GM19452 (cell line): ENCODE measurements at regions not wholly inside any gene's neighbourhood (a gene's known extent, or its start where the extent isn't known, plus 50 kb on each side); places are given as distances from the start of the nearest gene placed in this dataset.

Experiments used
- ATAC-seq: cut with Tn5 transposase; IDR thresholded peaks from one replicate; pipeline ENCODE4 v1.9.1; 2021; ENCODE audit not compliant: unreplicated experiment

GRCh38 chr14:54172114-54172513 is 215.5 kb upstream of the BMP4 start:
- ATAC-seq, result no peak

- ATAC-seq, result no peak
Observed at GRCh38 chr14:54172562-54172961, 215.9 kb upstream of the BMP4 start.

DNA sequence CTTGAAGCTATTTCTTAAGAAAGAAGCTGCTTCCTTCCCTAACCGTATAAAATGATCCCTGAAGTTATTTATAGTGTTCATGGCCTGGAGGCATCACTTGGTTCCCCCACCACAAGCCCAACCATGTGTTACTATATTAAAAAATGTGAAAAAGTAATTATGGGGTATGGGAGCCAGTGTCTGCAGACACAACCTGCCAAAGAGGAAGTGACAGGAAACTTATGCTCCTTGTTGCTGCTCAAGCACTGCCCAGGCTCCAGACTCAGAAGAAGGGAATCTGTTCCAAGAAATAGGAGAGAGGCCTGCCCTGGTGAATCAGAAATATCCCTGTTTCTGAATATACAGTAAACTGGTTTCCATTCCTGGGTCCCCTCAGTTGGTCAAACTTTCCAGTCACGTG is 217.2 kb upstream of the BMP4 start:
- no peak for ATAC-seq

DNA sequence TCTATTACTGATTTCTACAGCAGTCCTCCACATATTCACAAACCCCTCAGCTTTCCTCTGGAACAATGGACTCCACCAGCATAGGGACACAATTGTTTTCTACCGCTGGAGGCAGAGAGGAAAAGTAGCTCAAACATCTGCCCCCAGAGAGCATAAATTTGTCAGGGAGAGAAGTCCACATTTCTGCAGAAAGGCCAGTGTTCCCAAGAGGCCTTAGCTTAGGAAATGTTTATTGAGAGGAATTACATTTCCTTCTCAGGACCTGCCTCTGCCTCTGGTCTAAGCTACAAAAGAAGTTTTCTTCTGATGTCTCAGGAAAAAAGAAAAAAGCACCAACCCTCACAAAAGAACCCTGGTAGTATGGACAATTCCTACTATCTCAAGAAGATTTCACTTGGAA is 217.8 kb upstream of the BMP4 start:
- no peak for ATAC-seq

GRCh38 chr14:54175298-54175942 is 218.8 kb upstream of the BMP4 start:
- no peak for ATAC-seq

DNA sequence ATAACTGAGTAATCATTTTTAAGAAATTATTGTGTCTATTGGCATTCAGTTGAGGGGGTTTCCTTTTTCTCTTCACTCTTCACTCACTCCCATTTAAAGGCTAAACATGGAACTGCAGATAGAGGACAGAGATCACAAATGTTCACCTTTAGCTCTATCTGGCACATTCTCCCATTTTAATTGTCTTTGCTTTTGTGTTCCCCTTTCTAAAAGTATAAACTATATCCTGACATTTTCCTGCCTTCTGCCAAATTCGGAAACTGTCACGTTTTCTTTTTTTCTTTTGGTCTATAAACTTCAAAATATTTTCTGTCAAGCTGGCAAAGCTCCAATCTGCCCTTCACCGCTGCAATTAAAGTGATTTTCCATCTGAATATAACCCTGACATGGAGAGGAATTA is 219.8 kb upstream of the CDKN3 start:
- ATAC-seq, result no peak

- no peak for ATAC-seq
Observed at GRCh38 chr14:54177641-54178621, 218.9 kb upstream of the CDKN3 start.

GRCh38 chr14:54182419-54183045 is 214.3 kb upstream of the CDKN3 start:
- no peak for ATAC-seq

GRCh38 chr14:54186821-54187763 is 209.7 kb upstream of the CDKN3 start:
- no peak for ATAC-seq

DNA sequence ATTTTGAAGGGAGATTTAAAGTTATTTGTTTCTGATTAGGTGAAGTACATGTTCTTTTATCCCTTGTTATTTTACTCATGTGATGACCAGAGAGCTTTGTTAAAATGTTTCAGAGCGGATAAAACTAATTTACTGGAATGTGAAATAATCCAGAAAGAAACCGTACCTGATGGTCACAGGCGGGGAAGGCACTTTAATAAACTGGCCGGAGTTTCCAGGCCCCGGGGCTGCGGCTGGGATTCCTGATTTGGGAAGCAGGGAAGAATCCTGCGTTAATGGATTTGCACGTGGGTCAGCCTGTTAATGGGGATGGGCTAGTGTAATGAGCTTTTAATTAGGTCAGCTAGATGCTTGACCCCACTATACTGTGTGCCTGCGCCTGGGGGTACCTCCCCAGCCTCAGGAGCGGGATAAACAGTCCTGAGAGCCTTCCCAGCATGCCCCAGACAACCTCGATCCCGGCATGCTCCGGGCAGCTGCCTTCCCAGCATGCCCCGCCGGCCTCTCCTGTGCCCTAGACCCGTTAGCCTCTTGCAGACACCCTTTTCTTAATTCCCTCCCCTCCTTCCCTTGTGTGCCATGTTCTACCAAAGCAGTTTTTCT is 208.6 kb upstream of the CDKN3 start:
- ATAC-seq, result no peak

DNA sequence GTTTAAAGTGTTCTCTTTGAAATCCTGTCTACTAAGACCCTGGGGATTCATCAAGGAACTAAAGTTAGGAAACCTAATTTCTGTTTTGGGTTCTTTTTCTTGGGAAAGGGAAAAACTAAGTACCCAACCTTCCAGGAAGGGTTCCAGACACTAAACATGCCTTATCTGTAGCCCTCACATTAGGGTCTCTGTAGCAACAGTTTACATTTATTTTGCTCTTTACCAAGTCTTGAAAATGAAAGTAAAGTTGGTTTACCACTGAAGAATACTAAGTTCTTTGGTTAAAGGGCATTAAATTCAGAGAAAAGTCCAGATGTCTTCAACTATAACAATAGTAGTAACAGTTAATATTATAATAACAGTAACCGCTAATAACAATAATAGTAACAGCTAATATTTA is 207.5 kb upstream of the CDKN3 start:
- ATAC-seq, result no peak

GRCh38 chr14:54189748-54190354 is 207.0 kb upstream of the CDKN3 start:
- ATAC-seq, result no peak

DNA sequence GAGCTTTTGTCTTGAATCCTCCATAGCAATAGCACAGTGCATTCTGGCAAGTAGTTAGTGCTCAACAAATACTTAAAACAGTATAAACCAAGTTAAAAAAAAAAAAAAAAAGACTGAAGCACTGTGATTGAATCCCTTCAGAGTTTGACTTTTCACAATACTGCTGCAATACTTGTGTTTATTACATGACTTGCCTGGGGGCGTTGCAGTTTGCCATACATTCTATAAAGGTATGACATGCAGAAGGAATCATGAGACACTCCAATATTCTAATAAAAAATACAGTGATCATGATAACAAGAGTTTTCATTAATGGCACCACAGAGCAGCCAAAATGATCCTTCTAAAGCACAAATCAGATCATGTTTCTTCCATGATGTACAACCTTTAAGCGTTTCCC is 205.0 kb upstream of the CDKN3 start:
- ATAC-seq, result no peak

GRCh38 chr14:54192610-54193009 is 204.2 kb upstream of the CDKN3 start:
- ATAC-seq, result no peak

DNA sequence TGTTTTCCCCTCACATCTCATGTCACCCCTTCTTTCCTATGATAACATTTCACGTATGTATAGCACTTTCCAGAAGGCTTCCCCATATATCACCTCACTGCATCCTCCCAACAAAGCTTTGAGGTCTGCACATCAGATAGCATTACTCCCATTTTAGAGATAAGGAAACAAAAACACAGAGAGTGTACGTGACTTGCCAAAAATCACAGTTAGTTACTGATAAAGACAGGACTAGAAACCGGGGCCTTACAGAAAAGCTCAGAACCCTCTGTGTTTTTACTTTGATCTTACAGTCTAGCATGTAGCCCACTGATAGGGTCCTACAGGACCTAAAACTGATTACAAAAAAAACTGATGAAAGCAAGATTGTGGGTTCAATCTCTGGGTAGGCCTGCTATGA is 202.9 kb upstream of the CDKN3 start:
- ATAC-seq, result no peak

- no peak for ATAC-seq
Observed at GRCh38 chr14:54194501-54194900, 202.3 kb upstream of the CDKN3 start.

DNA sequence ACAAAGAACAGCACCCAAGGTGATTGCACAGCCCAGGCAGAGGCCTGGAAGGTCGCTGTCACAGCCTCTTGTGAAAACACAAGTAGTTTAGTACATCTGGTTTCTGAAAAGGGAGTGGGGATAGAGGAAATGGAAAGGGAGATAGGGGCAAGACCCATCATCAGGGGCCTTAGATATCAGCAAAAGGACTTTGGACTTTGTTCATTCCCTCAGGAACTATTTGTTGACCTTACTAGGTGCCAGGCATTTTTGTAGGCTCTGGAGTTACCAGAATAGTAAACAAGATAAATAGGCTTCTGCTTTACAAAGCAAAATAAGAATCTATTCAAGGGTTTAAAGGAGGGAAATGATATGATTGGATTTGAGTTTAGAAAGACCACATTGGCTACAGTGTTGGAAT is 199.4 kb upstream of the CDKN3 start:
- no peak for ATAC-seq

DNA sequence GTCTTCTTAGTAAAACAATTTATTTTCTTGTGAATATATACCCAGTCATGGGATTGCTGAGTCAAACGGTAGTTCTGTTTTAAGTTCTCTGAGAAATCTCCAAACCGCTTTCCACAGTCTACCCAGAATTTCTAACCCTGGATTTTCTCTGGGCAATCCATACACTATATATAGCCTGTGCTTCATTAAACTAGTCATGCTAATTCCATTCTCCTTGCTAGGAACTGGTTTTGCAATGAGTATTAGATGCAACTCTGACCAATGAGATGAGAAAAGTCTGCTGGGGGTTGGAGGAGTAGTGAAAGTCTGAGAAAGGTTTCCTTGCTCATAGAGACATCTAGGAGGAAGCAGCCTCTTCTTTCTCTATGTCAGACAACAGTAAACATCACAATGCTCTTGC is 196.1 kb upstream of the CDKN3 start:
- no peak for ATAC-seq

DNA sequence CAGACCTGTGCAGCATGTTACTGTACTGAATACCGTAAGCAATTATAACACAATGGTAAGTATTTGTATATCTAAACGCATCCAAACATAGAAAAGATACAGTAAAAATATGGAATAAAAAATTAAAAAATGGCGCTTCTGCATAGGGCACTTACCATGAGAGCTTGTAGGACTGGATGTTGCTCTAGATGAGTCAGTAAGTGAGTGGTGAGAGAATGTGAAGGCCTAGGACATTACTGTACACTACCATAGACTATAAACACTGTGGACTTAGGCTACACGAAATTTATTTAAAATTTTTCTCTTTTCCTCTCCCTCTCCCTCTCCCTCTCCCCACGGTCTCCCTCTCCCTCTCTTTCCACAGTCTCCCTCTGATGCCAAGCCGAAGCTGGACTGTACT is 194.5 kb upstream of the CDKN3 start:
- ATAC-seq, result no peak

GRCh38 chr14:54206516-54206915 is 190.3 kb upstream of the CDKN3 start:
- ATAC-seq, result no peak
